Prostate gland (tissue), 2 donors: ENCODE measurements at regions not wholly inside any gene's neighbourhood (a gene's known extent, or its start where the extent isn't known, plus 50 kb on each side); places are given as distances from the start of the nearest gene placed in this dataset.

Source experiments
- DNase-seq: peaks from one replicate; pipeline ENCODE4 v3.0.0-alpha.2; 2019; ENCODE audit warnings: low spot score
- H3K27ac ChIP-seq, 2 donors: fragments of 200-600 bp; sonication (generic); 2 replicates each; pipeline ENCODE4 v1.5.1; 2017 to 2019
- H3K27me3 ChIP-seq: fragments of 200-600 bp; sonication (generic); replicated peaks from 2 replicates; pipeline ENCODE4 v1.5.1; 2019; ENCODE audit not compliant: insufficient read depth
- H3K36me3 ChIP-seq, 2 donors: fragments of 200-600 bp; sonication (generic); 1 replicate in 1 of 2; 2 replicates in 1 of 2; pipeline versions ENCODE4 v1.5.1 to v1.8.1; 2017 to 2019
- H3K4me1 ChIP-seq: fragments of 200-600 bp; sonication (generic); replicated peaks from 2 replicates; pipeline ENCODE4 v1.5.1; 2019
- H3K4me3 ChIP-seq, 2 donors: fragments of 200-600 bp; sonication (generic); 2 replicates each; pipeline ENCODE4 v1.5.1; 2017 to 2019
- H3K9me3 ChIP-seq: fragments of 200-600 bp; sonication (generic); 2 replicates; pipeline ENCODE4 v1.5.1; 2017
- POLR2A ChIP-seq: fragments of 450-650 bp; IDR thresholded peaks from one replicate; pipeline ENCODE4 v1.6.1; 2016; ENCODE audit warnings: antibody characterized with exemption, mild to moderate bottlenecking
- POLR2AphosphoS5 ChIP-seq: sonication (generic); formaldehyde crosslinking; IDR thresholded peaks from one replicate; pipeline ENCODE4 v1.6.1; 2017; ENCODE audit warnings: antibody characterized with exemption
- WGBS: methylation state at CpG from one replicate; pipeline ENCODE4 v1.1.5; 2018; 5-methylcytosine and 5-hydroxymethylcytosine counted together
- intact Hi-C: fragments of 100-400 bp; cut with DNase I; formaldehyde crosslinking; loops from one replicate; pipeline ENCODE4 v1.14.2; 2022
- TF ChIP-seq, protein P1 (sequence below), 4 experiments: fragments of 200-600 bp in 2 of 4; fragments of 450-650 bp in 2 of 4; sonication (generic) in 2 of 4; IDR thresholded peaks; 1 replicate in 3 of 4; 2 replicates in 1 of 4; pipeline ENCODE4 v1.5.1; 2016 to 2019; ENCODE audit warnings: antibody characterized with exemption in 4 of 4, mild to moderate bottlenecking in 2 of 4, moderate library complexity in 2 of 4

DNA sequence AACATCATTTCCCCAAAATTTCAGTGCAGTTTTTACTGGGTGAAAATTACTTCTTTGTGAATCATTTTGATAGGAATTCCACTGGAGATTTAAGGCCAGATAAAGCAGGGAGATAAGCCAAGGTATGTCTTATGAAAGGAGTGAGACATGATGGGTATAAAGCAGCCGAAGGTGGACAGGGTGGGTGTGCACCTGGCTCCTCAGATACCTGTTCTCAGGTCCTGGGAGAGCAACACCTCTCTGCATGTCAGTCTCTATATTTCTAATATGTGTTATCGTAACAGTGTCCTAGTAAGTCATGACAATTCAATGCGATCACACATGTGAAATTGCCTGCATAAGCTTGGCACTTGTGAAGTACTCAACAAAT is 768.8 kb downstream of the RNF144A start:
- no peaks in the 10 kb centered on the region for H3K27me3 ChIP-seq
- no peaks in the 10 kb centered on the region for H3K36me3 ChIP-seq
- no peaks in the 10 kb centered on the region for H3K9me3 ChIP-seq
- no peak for DNase-seq
- TF ChIP-seq POLR2AphosphoS5 (no peak), POLR2A (no peak)
- TF ChIP-seq, protein P1, sequence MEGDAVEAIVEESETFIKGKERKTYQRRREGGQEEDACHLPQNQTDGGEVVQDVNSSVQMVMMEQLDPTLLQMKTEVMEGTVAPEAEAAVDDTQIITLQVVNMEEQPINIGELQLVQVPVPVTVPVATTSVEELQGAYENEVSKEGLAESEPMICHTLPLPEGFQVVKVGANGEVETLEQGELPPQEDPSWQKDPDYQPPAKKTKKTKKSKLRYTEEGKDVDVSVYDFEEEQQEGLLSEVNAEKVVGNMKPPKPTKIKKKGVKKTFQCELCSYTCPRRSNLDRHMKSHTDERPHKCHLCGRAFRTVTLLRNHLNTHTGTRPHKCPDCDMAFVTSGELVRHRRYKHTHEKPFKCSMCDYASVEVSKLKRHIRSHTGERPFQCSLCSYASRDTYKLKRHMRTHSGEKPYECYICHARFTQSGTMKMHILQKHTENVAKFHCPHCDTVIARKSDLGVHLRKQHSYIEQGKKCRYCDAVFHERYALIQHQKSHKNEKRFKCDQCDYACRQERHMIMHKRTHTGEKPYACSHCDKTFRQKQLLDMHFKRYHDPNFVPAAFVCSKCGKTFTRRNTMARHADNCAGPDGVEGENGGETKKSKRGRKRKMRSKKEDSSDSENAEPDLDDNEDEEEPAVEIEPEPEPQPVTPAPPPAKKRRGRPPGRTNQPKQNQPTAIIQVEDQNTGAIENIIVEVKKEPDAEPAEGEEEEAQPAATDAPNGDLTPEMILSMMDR (IDR thresholded peaks at IDR 0.05) = no peak
- no peak overlapping the region for H3K27ac ChIP-seq
- no peaks in the 10 kb centered on the region for H3K4me1 ChIP-seq
- H3K4me3 ChIP-seq = no peak overlapping the region
- intact Hi-C loops = no loop called here
- WGBS = 71% methylated on average over 3 of the region's 3 CpGs

DNA sequence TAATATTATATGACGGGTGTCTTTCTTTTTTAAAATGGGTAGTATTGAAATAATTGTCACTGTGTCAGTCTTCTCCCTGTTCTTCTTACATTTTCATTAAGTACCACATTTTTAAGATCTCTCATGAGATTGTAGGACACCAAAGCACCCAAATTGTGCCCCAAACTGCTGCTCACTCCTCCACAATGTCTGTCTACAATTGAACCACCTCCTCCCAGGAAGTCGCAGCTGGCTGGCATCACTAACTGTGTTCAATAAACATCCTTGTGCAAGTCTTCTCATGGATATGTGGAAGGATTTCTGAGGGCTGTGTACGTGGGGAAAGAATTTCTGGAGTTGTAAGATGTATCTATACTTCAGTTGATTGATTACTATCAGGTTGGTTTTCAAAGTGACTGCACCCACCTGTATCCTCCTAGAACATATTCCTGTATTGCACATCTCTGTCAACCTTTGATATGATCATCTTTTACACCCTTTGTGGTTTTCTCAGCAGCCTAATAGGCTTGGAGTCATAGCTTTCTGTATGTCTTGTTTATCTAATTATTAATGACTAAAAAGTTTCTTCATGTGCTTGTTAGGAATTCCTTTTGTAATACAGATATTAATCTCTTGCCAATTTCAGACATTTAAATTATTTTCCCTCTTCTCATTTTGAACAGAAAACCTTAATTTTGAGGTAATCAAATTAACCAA is 774.9 kb downstream of the RNF144A start:
- TF ChIP-seq, protein P1 (IDR thresholded peaks at IDR 0.05) = no peak
- TF ChIP-seq POLR2A (no peak), POLR2AphosphoS5 (no peak)
- no peaks in the 10 kb centered on the region for H3K4me1 ChIP-seq
- H3K36me3 ChIP-seq = no peaks in the 10 kb centered on the region
- H3K27ac ChIP-seq = no peak overlapping the region
- intact Hi-C loops = no loop called here
- H3K9me3 ChIP-seq = no peaks in the 10 kb centered on the region
- DNase-seq = no peak
- 82% methylated on average over 3 of the region's 3 CpGs for WGBS
- H3K27me3 ChIP-seq = no peaks in the 10 kb centered on the region
- H3K4me3 ChIP-seq = no peak overlapping the region

DNA sequence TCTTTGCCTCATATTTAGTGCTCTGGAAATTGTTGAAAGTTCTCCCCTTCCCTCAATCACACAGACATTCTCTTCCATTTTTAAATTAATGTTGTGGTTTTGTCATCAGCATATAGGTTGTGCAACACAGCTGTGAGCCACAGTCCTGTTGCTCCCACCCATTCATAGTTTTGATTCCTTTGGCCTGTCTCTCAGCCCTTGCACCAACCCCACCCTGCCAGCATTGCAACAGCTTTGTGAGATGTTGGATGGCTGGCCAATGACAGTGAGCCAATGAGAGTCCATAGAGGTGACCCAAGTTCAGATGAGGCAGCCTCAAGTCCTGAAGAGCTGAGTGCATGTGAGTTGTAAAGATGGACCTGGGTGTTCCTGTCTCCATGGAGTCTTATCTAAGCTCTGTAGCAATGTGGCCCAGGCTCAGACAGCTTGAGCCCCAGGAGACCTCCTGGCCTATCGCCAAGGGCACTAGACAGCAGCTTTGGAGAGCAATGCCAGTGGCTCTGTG is 775.5 kb downstream of the RNF144A start:
- TF ChIP-seq POLR2A = no peak
- TF ChIP-seq, protein P1 (IDR thresholded peaks at IDR 0.05) = no peak
- no peak for TF ChIP-seq POLR2AphosphoS5
- no peak overlapping the region for H3K4me3 ChIP-seq
- intact Hi-C loops = no loop called here
- no peaks in the 10 kb centered on the region for H3K4me1 ChIP-seq
- no peak overlapping the region for H3K27ac ChIP-seq
- no peaks in the 10 kb centered on the region for H3K27me3 ChIP-seq
- no peaks in the 10 kb centered on the region for H3K9me3 ChIP-seq
- no peaks in the 10 kb centered on the region for H3K36me3 ChIP-seq
- WGBS = 100% methylated on average over 1 of the region's 1 CpG
- no peak for DNase-seq

DNA sequence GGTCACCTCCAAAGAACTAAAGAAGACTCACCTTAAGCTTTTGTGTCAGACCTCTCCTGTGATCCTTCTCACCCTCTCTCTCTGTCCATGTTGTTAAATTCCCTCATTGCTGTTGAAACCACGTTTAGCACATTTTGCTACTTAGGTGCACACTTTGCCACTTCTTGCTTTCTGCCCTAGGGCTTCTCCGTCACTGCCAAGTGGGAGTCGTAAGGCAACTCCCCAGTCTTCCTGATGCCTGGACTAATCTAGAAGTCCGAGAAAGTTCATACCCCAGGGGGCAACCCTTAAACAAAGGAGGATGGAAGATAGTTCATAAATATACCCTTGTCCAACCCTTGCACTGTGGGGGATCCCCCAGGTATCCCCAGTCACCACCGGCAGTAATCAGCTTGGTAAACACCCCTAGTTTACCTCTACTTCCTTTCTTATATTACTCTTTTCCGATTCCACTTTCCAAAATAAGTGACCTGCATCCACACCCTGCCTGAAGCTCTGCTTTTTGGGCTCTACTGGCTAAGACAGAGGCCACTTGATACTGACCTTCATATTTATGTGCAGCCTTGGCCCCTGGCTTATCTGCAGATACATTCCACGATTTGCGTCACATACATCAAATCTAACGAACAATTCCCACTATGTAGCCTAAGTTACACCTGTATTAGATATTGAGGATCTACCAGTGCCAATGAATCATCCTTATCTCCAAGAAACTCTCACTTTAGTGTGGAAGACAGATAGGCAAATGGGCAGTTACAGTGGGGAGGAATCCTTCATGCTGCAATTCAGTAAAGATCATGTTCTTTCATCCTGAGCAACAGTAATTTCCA is 776.2 kb downstream of the RNF144A start:
- intact Hi-C loops = no loop called here
- TF ChIP-seq POLR2AphosphoS5 (no peak), POLR2A (no peak)
- TF ChIP-seq, protein P1 (IDR thresholded peaks at IDR 0.05) = no peak

More for the DNA sequence above, 776.2 kb downstream of the RNF144A start:
- Histone ChIP-seq H3K4me3 (no peak overlapping the region), H3K36me3 (no peaks in the 10 kb centered on the region), H3K27me3 (no peaks in the 10 kb centered on the region), H3K27ac (no peak overlapping the region), H3K9me3 (no peaks in the 10 kb centered on the region), H3K4me1 (no peaks in the 10 kb centered on the region)
- WGBS = 83% methylated on average over 9 of the region's 9 CpGs
- DNase-seq = no peak
